ENCODE measurements at regions not wholly inside any gene's neighbourhood (a gene's known extent, or its start where the extent isn't known, plus 50 kb on each side); places are given as distances from the start of the nearest gene placed in this dataset.

- TF ChIP-seq, protein P1, sequence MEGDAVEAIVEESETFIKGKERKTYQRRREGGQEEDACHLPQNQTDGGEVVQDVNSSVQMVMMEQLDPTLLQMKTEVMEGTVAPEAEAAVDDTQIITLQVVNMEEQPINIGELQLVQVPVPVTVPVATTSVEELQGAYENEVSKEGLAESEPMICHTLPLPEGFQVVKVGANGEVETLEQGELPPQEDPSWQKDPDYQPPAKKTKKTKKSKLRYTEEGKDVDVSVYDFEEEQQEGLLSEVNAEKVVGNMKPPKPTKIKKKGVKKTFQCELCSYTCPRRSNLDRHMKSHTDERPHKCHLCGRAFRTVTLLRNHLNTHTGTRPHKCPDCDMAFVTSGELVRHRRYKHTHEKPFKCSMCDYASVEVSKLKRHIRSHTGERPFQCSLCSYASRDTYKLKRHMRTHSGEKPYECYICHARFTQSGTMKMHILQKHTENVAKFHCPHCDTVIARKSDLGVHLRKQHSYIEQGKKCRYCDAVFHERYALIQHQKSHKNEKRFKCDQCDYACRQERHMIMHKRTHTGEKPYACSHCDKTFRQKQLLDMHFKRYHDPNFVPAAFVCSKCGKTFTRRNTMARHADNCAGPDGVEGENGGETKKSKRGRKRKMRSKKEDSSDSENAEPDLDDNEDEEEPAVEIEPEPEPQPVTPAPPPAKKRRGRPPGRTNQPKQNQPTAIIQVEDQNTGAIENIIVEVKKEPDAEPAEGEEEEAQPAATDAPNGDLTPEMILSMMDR (IDR thresholded peaks at IDR 0.05), result no peak
- TF ChIP-seq, protein P2, sequence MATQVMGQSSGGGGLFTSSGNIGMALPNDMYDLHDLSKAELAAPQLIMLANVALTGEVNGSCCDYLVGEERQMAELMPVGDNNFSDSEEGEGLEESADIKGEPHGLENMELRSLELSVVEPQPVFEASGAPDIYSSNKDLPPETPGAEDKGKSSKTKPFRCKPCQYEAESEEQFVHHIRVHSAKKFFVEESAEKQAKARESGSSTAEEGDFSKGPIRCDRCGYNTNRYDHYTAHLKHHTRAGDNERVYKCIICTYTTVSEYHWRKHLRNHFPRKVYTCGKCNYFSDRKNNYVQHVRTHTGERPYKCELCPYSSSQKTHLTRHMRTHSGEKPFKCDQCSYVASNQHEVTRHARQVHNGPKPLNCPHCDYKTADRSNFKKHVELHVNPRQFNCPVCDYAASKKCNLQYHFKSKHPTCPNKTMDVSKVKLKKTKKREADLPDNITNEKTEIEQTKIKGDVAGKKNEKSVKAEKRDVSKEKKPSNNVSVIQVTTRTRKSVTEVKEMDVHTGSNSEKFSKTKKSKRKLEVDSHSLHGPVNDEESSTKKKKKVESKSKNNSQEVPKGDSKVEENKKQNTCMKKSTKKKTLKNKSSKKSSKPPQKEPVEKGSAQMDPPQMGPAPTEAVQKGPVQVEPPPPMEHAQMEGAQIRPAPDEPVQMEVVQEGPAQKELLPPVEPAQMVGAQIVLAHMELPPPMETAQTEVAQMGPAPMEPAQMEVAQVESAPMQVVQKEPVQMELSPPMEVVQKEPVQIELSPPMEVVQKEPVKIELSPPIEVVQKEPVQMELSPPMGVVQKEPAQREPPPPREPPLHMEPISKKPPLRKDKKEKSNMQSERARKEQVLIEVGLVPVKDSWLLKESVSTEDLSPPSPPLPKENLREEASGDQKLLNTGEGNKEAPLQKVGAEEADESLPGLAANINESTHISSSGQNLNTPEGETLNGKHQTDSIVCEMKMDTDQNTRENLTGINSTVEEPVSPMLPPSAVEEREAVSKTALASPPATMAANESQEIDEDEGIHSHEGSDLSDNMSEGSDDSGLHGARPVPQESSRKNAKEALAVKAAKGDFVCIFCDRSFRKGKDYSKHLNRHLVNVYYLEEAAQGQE (IDR thresholded peaks at IDR 0.05; ENCODE audit: insufficient read depth in 1 of 2, low read depth in 2 of 2, low read length in 1 of 2), result no peak
- TF ChIP-seq SIN3A (IDR thresholded peaks at IDR 0.05; ENCODE audit: borderline replicate concordance, insufficient read depth, low read depth, low read length) (no peak), POLR2AphosphoS5 (IDR thresholded peaks at IDR 0.05; ENCODE audit: low read depth, low read length) (no peak), TCF7L2 (IDR thresholded peaks at IDR 0.05; ENCODE audit: low read depth, low read length) (no peak)
Observed at GRCh38 chr12:65598688-65599087, 225.6 kb upstream of the HMGA2 start.

All from Panc1 (cell line).